ENCODE measurements at regions not wholly inside any gene's neighbourhood (a gene's known extent, or its start where the extent isn't known, plus 50 kb on each side); places are given as distances from the start of the nearest gene placed in this dataset.
"Not testable (repeated sequence)": the region's sequence is repeated elsewhere in the genome, so short reads cannot be mapped to it uniquely, and the experiment has no call there.

GRCh38 chr1:5734414-5734813 is 257.8 kb downstream of the NPHP4 start:
- no peak for DNase-seq (ENCODE audit: low spot score)

GRCh38 chr1:5733596-5733995 is 258.6 kb downstream of the NPHP4 start:
- no peak for DNase-seq (ENCODE audit: low spot score)

- no peak for DNase-seq (ENCODE audit: low spot score)
These were observed 261.2 kb downstream of the NPHP4 start for GRCh38 chr1:5731110-5731423.

- no peak for DNase-seq (ENCODE audit: low spot score)
These were observed 261.7 kb downstream of the NPHP4 start for GRCh38 chr1:5730272-5731109.

GRCh38 chr1:5729636-5730145 is 262.5 kb downstream of the NPHP4 start:
- no peak for DNase-seq (ENCODE audit: low spot score)

- DNase-seq (ENCODE audit: low spot score), result no peak
These were observed 263.4 kb downstream of the NPHP4 start for GRCh38 chr1:5728663-5729355.

GRCh38 chr1:5727871-5728643 is 264.2 kb downstream of the NPHP4 start:
- DNase-seq (ENCODE audit: low spot score), result no peak

- DNase-seq (ENCODE audit: low spot score), result no peak
These were observed 265.0 kb downstream of the NPHP4 start for GRCh38 chr1:5727191-5727590.

GRCh38 chr1:5726586-5727184 is 265.5 kb downstream of the NPHP4 start:
- not testable (repeated sequence) for DNase-seq (ENCODE audit: low spot score)

- DNase-seq (ENCODE audit: low spot score), result no peak
These were observed 266.2 kb downstream of the NPHP4 start for GRCh38 chr1:5725855-5726585.

GRCh38 chr1:5725406-5725805 is 266.8 kb downstream of the NPHP4 start:
- DNase-seq (ENCODE audit: low spot score), result no peak

GRCh38 chr1:5724847-5725246 is 267.4 kb downstream of the NPHP4 start:
- DNase-seq (ENCODE audit: low spot score), result no peak

- DNase-seq (ENCODE audit: low spot score), result no peak
These were observed 269.5 kb downstream of the NPHP4 start for GRCh38 chr1:5722635-5723164.

- no peak for DNase-seq (ENCODE audit: low spot score)
These were observed 270.5 kb downstream of the NPHP4 start for GRCh38 chr1:5721634-5722215.

GRCh38 chr1:5720936-5721335 is 271.3 kb downstream of the NPHP4 start:
- no peak for DNase-seq (ENCODE audit: low spot score)

GRCh38 chr1:5720484-5720883 is 271.7 kb downstream of the NPHP4 start:
- DNase-seq (ENCODE audit: low spot score), result no peak

GRCh38 chr1:5720045-5720444 is 272.2 kb downstream of the NPHP4 start:
- DNase-seq (ENCODE audit: low spot score), result no peak

GRCh38 chr1:5718831-5719632 is 273.2 kb downstream of the NPHP4 start:
- DNase-seq (ENCODE audit: low spot score), result no peak

- no peak for DNase-seq (ENCODE audit: low spot score)
These were observed 275.1 kb downstream of the NPHP4 start for GRCh38 chr1:5717031-5717682.
